IPS DF 19.7 (cell line): ENCODE measurements at regions not wholly inside any gene's neighbourhood (a gene's known extent, or its start where the extent isn't known, plus 50 kb on each side); places are given as distances from the start of the nearest gene placed in this dataset.
"Not testable (repeated sequence)": the region's sequence is repeated elsewhere in the genome, so short reads cannot be mapped to it uniquely, and the experiment has no call there.

Experiments used
- DNase-seq: peaks from one replicate; pipeline ENCODE4 v3.0.0-alpha.2; 2013; ENCODE audit warnings: low read depth, low spot score

- DNase-seq, result not testable (repeated sequence)
Measured at GRCh38 chr2:47690706-47691325, 92.1 kb upstream of the MSH6 start.

GRCh38 chr2:47690132-47690531 lies 92.8 kb upstream of the MSH6 start:
- no peak for DNase-seq

GRCh38 chr2:47689118-47689517 lies 93.8 kb upstream of the MSH6 start:
- not testable (repeated sequence) for DNase-seq

- no peak for DNase-seq
Measured at GRCh38 chr2:47688561-47688960, 94.4 kb upstream of the MSH6 start.

GRCh38 chr2:47687856-47688255 lies 95.1 kb upstream of the MSH6 start:
- DNase-seq, result no peak

- DNase-seq, result no peak
Measured at GRCh38 chr2:47686018-47686417, 96.9 kb upstream of the MSH6 start.

- DNase-seq, result no peak
Measured at GRCh38 chr2:47682216-47682749, 100.7 kb upstream of the MSH6 start.

GRCh38 chr2:47676261-47676926 lies 105.6 kb upstream of the KCNK12 start:
- DNase-seq, result no peak

- DNase-seq, result no peak
Measured at GRCh38 chr2:47675196-47675825, 104.5 kb upstream of the KCNK12 start.

GRCh38 chr2:47666332-47666731 lies 95.5 kb upstream of the KCNK12 start:
- no peak for DNase-seq

GRCh38 chr2:47664817-47665216 lies 94.0 kb upstream of the KCNK12 start:
- DNase-seq, result peak; percentile 52

- DNase-seq, result peak; percentile 48
Measured at GRCh38 chr2:47662552-47662951, 91.8 kb upstream of the KCNK12 start.

GRCh38 chr2:47661310-47661709 lies 90.5 kb upstream of the KCNK12 start:
- no peak for DNase-seq

- no peak for DNase-seq
Measured at GRCh38 chr2:47660168-47660567, 89.4 kb upstream of the KCNK12 start.

GRCh38 chr2:47658646-47659320 lies 88.0 kb upstream of the KCNK12 start:
- DNase-seq, result no peak

- DNase-seq, result no peak
Measured at GRCh38 chr2:47657886-47658489, 87.2 kb upstream of the KCNK12 start.

- DNase-seq, result no peak
Measured at GRCh38 chr2:47656715-47657600, 86.2 kb upstream of the KCNK12 start.

GRCh38 chr2:47655563-47655880 lies 84.7 kb upstream of the KCNK12 start:
- DNase-seq, result no peak

GRCh38 chr2:47654790-47655562 lies 84.2 kb upstream of the KCNK12 start:
- DNase-seq, result no peak
